ENCODE measurements at regions not wholly inside any gene's neighbourhood (a gene's known extent, or its start where the extent isn't known, plus 50 kb on each side); places are given as distances from the start of the nearest gene placed in this dataset.
"Not testable (repeated sequence)": the region's sequence is repeated elsewhere in the genome, so short reads cannot be mapped to it uniquely, and the experiment has no call there.

DNA sequence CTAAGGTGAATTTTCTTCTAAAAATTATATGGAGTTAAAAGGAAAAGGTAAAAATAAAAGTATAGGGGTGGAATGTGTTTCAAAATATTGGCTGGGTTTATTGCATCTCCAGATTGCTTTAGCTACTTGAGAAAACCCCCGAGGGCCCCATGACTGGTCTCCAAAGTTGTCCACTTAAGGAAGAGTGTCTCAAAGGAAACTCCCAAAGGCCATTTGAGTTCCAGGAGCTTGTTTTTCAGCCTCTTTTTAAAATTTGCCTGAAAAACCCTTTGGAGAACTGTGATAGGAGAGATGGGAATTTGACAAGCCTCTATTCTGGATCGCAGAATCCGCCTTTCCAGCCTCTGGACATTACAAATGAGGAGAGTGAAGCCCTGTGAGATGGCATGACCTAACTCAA, 225.6 kb downstream of the ZNF326 start:
- ChIA-PET CTCF (no interaction called here), POLR2A (no interaction called here)
- no peak overlapping the region for H3K4me2 ChIP-seq
- ATAC-seq (no peak), DNase-seq (ENCODE audit: low read depth in 1 of 2, low spot score in 1 of 2) (no peak), FAIRE-seq (no peak)
- H3K9me3 ChIP-seq: no peaks in the 10 kb centered on the region
- no peak overlapping the region for H3K4me3 ChIP-seq
- TF ChIP-seq JUN (IDR thresholded peaks at IDR 0.05) (no peak), NR3C1 (IDR thresholded peaks at IDR 0.05) (no peak), MYC (IDR thresholded peaks at IDR 0.05; ENCODE audit: borderline replicate concordance, low read length) (no peak), HOXB13 (CRISPR knock-in tag; IDR thresholded peaks at IDR 0.05; ENCODE audit: low read depth) (no peak), RFX5 (IDR thresholded peaks at IDR 0.05) (no peak), BHLHE40 (IDR thresholded peaks at IDR 0.05; ENCODE audit: low read depth, low read length) (no peak)
- TF ChIP-seq, protein P1, sequence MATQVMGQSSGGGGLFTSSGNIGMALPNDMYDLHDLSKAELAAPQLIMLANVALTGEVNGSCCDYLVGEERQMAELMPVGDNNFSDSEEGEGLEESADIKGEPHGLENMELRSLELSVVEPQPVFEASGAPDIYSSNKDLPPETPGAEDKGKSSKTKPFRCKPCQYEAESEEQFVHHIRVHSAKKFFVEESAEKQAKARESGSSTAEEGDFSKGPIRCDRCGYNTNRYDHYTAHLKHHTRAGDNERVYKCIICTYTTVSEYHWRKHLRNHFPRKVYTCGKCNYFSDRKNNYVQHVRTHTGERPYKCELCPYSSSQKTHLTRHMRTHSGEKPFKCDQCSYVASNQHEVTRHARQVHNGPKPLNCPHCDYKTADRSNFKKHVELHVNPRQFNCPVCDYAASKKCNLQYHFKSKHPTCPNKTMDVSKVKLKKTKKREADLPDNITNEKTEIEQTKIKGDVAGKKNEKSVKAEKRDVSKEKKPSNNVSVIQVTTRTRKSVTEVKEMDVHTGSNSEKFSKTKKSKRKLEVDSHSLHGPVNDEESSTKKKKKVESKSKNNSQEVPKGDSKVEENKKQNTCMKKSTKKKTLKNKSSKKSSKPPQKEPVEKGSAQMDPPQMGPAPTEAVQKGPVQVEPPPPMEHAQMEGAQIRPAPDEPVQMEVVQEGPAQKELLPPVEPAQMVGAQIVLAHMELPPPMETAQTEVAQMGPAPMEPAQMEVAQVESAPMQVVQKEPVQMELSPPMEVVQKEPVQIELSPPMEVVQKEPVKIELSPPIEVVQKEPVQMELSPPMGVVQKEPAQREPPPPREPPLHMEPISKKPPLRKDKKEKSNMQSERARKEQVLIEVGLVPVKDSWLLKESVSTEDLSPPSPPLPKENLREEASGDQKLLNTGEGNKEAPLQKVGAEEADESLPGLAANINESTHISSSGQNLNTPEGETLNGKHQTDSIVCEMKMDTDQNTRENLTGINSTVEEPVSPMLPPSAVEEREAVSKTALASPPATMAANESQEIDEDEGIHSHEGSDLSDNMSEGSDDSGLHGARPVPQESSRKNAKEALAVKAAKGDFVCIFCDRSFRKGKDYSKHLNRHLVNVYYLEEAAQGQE (IDR thresholded peaks at IDR 0.05): no peak
- TF ChIP-seq, protein P2, sequence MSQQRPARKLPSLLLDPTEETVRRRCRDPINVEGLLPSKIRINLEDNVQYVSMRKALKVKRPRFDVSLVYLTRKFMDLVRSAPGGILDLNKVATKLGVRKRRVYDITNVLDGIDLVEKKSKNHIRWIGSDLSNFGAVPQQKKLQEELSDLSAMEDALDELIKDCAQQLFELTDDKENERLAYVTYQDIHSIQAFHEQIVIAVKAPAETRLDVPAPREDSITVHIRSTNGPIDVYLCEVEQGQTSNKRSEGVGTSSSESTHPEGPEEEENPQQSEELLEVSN (IDR thresholded peaks at IDR 0.05; ENCODE audit: borderline replicate concordance, low read depth): no peak
- TF ChIP-seq, protein P3, sequence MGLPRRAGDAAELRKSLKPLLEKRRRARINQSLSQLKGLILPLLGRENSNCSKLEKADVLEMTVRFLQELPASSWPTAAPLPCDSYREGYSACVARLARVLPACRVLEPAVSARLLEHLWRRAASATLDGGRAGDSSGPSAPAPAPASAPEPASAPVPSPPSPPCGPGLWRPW (IDR thresholded peaks at IDR 0.05): no peak
- H3K27ac ChIP-seq: no peak overlapping the region
- WGBS (ENCODE audit: missing lambda C conversion rate): 2% methylated on average over 3 of the region's 3 CpGs
- no peaks in the 10 kb centered on the region for H3K4me1 ChIP-seq

DNA sequence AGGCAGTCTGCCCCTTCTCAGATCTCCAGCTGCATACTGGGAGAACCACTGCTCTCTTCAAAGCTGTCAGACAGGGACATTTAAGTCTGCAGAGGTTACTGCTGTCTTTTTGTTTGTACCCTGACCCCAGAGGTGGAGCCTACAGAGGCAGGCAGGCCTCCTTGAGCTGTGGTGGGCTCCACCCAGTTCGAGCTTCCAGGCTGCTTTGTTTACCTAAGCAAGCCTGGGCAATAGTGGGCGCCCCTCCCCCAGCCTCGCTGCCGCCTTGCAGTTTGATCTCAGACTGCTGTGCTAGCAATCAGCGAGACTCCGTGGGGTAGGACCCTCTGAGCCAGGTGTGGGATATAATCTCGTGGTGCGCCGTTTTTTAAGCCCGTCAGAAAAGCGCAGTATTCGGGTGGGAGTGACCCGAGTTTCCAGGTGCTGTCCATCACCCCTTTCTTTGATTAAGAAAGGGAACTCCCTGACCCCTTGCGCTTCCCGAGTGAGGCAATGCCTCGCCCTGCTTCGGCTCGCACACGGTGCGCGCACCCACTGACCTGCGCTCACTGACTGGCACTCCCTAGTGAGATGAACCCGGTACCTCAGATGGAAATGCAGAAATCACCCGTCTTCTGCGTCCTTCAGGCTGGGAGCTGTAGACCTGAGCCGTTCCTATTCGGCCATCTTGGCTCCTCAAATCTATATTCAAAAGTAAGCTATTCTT, 224.4 kb downstream of the ZNF326 start:
- H3K27ac ChIP-seq; FAIRE-seq; CTCF ChIA-PET; DNase-seq (ENCODE audit: low read depth in 1 of 2, low spot score in 1 of 2); ATAC-seq; H3K9me3 ChIP-seq; H3K4me2 ChIP-seq; POLR2A ChIA-PET; H3K4me3 ChIP-seq; H3K4me1 ChIP-seq: not testable (repeated sequence)
- 18% methylated on average over 5 of the region's 27 CpGs for WGBS (ENCODE audit: missing lambda C conversion rate)

DNA sequence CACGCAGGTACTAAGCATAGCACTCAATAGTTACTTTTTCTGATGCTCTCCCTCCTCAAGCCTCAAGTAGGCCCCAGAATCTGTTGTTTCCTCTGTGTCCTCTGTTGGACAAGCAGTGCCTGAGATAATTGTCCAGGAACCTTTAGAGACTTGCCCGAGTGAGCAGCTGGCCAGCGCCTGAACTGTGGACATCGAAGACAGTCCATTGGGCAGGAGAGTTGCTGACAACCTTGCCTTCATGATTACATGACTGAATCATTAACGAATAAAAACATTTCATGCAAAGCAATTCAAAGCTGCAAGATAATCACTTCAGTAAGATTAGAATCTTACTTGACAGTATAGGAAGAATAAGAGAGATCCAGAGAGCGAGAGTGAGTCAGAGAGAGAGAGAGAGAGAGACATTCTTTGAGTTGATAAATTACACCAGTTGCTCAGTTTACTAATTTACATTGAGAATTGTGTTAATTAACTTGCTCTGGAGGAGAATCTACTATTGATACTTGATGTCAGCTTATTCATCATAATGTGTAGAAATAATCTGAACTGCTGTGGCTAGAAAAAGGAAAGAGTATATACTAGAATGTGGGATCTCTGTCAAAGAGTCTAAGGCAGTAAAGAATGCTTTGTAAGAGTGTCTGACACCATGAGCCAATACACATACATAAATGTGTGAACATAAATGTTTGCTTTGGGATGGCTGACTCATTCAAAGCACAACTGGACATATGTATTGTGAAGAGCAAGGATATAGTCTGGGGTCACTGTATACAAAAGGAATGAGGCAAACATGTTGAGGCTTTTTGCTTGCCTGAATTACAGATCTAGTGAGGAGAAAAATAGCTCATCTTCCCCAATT, 216.0 kb downstream of the ZNF326 start:
- H3K27ac ChIP-seq: no peak overlapping the region
- 18% methylated on average over 6 of the region's 6 CpGs for WGBS (ENCODE audit: missing lambda C conversion rate)
- no peak for FAIRE-seq
- no peak for ATAC-seq
- no peak overlapping the region for H3K4me2 ChIP-seq
- no peak overlapping the region for H3K4me3 ChIP-seq
- no peak for TF ChIP-seq HOXA7 (CRISPR knock-in tag; IDR thresholded peaks at IDR 0.05)
- TF ChIP-seq RARB (CRISPR knock-in tag; IDR thresholded peaks at IDR 0.05): no peak
- no peak for TF ChIP-seq EHF (CRISPR knock-in tag; IDR thresholded peaks at IDR 0.05)
- no peak for TF ChIP-seq NFE2L2 (conservative IDR thresholded peaks at IDR 0.05; ENCODE audit: low read length)
- TF ChIP-seq JUN (IDR thresholded peaks at IDR 0.05): no peak
- no peak for TF ChIP-seq KDM1A (IDR thresholded peaks at IDR 0.05; ENCODE audit: low read depth)
- TF ChIP-seq TP53 (CRISPR knock-in tag; IDR thresholded peaks at IDR 0.05): no peak
- TF ChIP-seq, protein P2 (IDR thresholded peaks at IDR 0.05; ENCODE audit: borderline replicate concordance, low read depth): no peak
- TF ChIP-seq PHF8 (IDR thresholded peaks at IDR 0.05; ENCODE audit: borderline replicate concordance, low read depth): no peak
- TF ChIP-seq RAD21 (conservative IDR thresholded peaks at IDR 0.05 in 1 of 2, IDR thresholded peaks at IDR 0.05 in 1 of 2): no peak
- CTCF ChIA-PET: no interaction called here
- DNase-seq (ENCODE audit: low read depth in 1 of 2, low spot score in 1 of 2): no peak
- H3K9me3 ChIP-seq: no peaks in the 10 kb centered on the region
- H3K4me1 ChIP-seq: no peaks in the 10 kb centered on the region
- POLR2A ChIA-PET: no interaction called here
